Endodermal cell (in vitro differentiated cells): ENCODE measurements at regions not wholly inside any gene's neighbourhood (a gene's known extent, or its start where the extent isn't known, plus 50 kb on each side); places are given as distances from the start of the nearest gene placed in this dataset.
"Not testable (repeated sequence)": the region's sequence is repeated elsewhere in the genome, so short reads cannot be mapped to it uniquely, and the experiment has no call there.

Source experiments
- DNase-seq: peaks from one replicate; pipeline ENCODE4 v3.0.0-alpha.2; 2017
- H3K27ac ChIP-seq: 2 replicates; pipeline ENCODE4 v1.5.1; 2013; ENCODE audit warnings: mild to moderate bottlenecking, low read depth, low read length, moderate library complexity
- H3K27me3 ChIP-seq: 2 replicates; pipeline ENCODE4 v1.6.1; 2013; ENCODE audit warnings: mild to moderate bottlenecking, low read length, moderate library complexity; ENCODE audit not compliant: insufficient read depth, control insufficient read depth, poor library complexity, severe bottlenecking
- H3K36me3 ChIP-seq: 2 replicates; pipeline ENCODE4 v1.7.0; 2013; ENCODE audit warnings: mild to moderate bottlenecking, low read length, moderate library complexity; ENCODE audit not compliant: control insufficient read depth, insufficient read depth
- H3K4me1 ChIP-seq: one replicate; pipeline ENCODE4 v1.7.0; 2013; ENCODE audit warnings: low read length; ENCODE audit not compliant: control insufficient read depth, insufficient read depth
- H3K4me3 ChIP-seq: 2 replicates; pipeline ENCODE4 v1.5.1; 2013; ENCODE audit warnings: mild to moderate bottlenecking, low read length, moderate library complexity
- H3K9ac ChIP-seq: 2 replicates; pipeline ENCODE4 v1.6.1; 2013; ENCODE audit warnings: mild to moderate bottlenecking, low read length, moderate library complexity; ENCODE audit not compliant: poor library complexity, severe bottlenecking; ENCODE audit errors: extremely low read depth
- H3K9me3 ChIP-seq: 2 replicates; pipeline ENCODE4 v1.6.1; 2013; ENCODE audit warnings: mild to moderate bottlenecking, low read length, moderate library complexity; ENCODE audit not compliant: control insufficient read depth
- H3K27ac Mint-ChIP-seq: 2 replicates; pipeline ENCODE4 v1.8.0; 2020; ENCODE audit warnings: mixed read lengths
- H3K27me3 Mint-ChIP-seq: 2 replicates; pipeline ENCODE4 v1.8.0; 2021; ENCODE audit warnings: mild to moderate bottlenecking, mixed read lengths; ENCODE audit not compliant: insufficient read depth
- H3K36me3 Mint-ChIP-seq: 2 replicates; pipeline ENCODE4 v1.8.0; 2020; ENCODE audit warnings: low read depth, mixed read lengths
- H3K4me1 Mint-ChIP-seq: 2 replicates; pipeline ENCODE4 v1.8.0; 2020; ENCODE audit warnings: mixed read lengths
- H3K4me3 Mint-ChIP-seq: 2 replicates; pipeline ENCODE4 v1.8.0; 2020; ENCODE audit warnings: mild to moderate bottlenecking, moderate library complexity, mixed read lengths
- H3K9me3 Mint-ChIP-seq: 2 replicates; pipeline ENCODE4 v1.8.0; 2020; ENCODE audit warnings: mild to moderate bottlenecking, mixed read lengths
- WGBS, 2 experiments: methylation state at CpG; one replicate each; pipeline versions ENCODE4 v1.1.5 to v1.1.7; 2013; ENCODE audit warnings: missing lambda C conversion rate in 2 of 2, mixed read lengths in 1 of 2; ENCODE audit not compliant: insufficient coverage in 1 of 2, insufficient read length in 1 of 2; 5-methylcytosine and 5-hydroxymethylcytosine counted together

- not testable (repeated sequence) for H3K4me3 Mint-ChIP-seq, H3K4me1 ChIP-seq, H3K9me3 ChIP-seq, H3K27me3 Mint-ChIP-seq, H3K4me1 Mint-ChIP-seq, H3K9me3 Mint-ChIP-seq, H3K4me3 ChIP-seq, DNase-seq, H3K27ac Mint-ChIP-seq, H3K27ac ChIP-seq, H3K9ac ChIP-seq, H3K36me3 ChIP-seq, H3K27me3 ChIP-seq, H3K36me3 Mint-ChIP-seq
- 59% methylated on average over 3 of the region's 6 CpGs; no CpG with 5 or more reads in 1 of the 2 experiments for WGBS, 2 experiments
Measured at GRCh38 chr7:76852787-76853584, 179.2 kb downstream of the SPDYE17 start.

GRCh38 chr7:76852362-76852761 lies 179.8 kb downstream of the SPDYE17 start:
- H3K4me1 Mint-ChIP-seq, H3K27ac Mint-ChIP-seq, H3K36me3 ChIP-seq, H3K9me3 ChIP-seq, H3K36me3 Mint-ChIP-seq, H3K27me3 ChIP-seq, H3K27ac ChIP-seq, H3K4me3 Mint-ChIP-seq, H3K27me3 Mint-ChIP-seq, H3K4me3 ChIP-seq, H3K9ac ChIP-seq, H3K4me1 ChIP-seq, H3K9me3 Mint-ChIP-seq, DNase-seq: not testable (repeated sequence)
- no CpG with 5 or more reads among the region's 1 CpG for WGBS, 2 experiments

- not testable (repeated sequence) for H3K27me3 ChIP-seq, H3K36me3 Mint-ChIP-seq, H3K9me3 ChIP-seq, H3K9me3 Mint-ChIP-seq, H3K27ac Mint-ChIP-seq, H3K27me3 Mint-ChIP-seq, H3K4me3 Mint-ChIP-seq, H3K4me3 ChIP-seq, H3K27ac ChIP-seq, H3K9ac ChIP-seq, DNase-seq, H3K36me3 ChIP-seq, H3K4me1 ChIP-seq, H3K4me1 Mint-ChIP-seq
- 50% methylated on average over 2 of the region's 5 CpGs; no CpG with 5 or more reads in 1 of the 2 experiments for WGBS, 2 experiments
Measured at GRCh38 chr7:76851617-76852016, 180.5 kb downstream of the SPDYE17 start.

- DNase-seq, H3K4me1 Mint-ChIP-seq, H3K27me3 ChIP-seq, H3K9ac ChIP-seq, H3K4me3 ChIP-seq, H3K9me3 ChIP-seq, H3K4me3 Mint-ChIP-seq, H3K27me3 Mint-ChIP-seq, H3K27ac ChIP-seq, H3K27ac Mint-ChIP-seq, H3K9me3 Mint-ChIP-seq, H3K36me3 Mint-ChIP-seq, H3K36me3 ChIP-seq, H3K4me1 ChIP-seq: not testable (repeated sequence)
- WGBS, 2 experiments: 100% methylated on average over 2 of the region's 2 CpGs; no CpG with 5 or more reads in 1 of the 2 experiments
Measured at GRCh38 chr7:76849887-76850563, 182.1 kb downstream of the SPDYE17 start.

GRCh38 chr7:76839879-76840278 lies 192.3 kb downstream of the SPDYE17 start:
- not testable (repeated sequence) for H3K4me3 Mint-ChIP-seq, H3K4me1 ChIP-seq, H3K4me3 ChIP-seq, H3K9ac ChIP-seq, H3K27ac Mint-ChIP-seq, H3K27me3 Mint-ChIP-seq, H3K36me3 Mint-ChIP-seq, H3K27ac ChIP-seq, DNase-seq, H3K36me3 ChIP-seq, H3K4me1 Mint-ChIP-seq, H3K27me3 ChIP-seq
- H3K9me3 Mint-ChIP-seq: peaks cover 11% of the 10 kb centered on the region
- WGBS, 2 experiments: no CpG with 5 or more reads among the region's 3 CpGs
- H3K9me3 ChIP-seq: peaks cover 13% of the 10 kb centered on the region

GRCh38 chr7:76839214-76839613 lies 192.9 kb downstream of the SPDYE17 start:
- peaks cover 11% of the 10 kb centered on the region for H3K9me3 Mint-ChIP-seq
- not testable (repeated sequence) for H3K27ac ChIP-seq, H3K27me3 ChIP-seq, H3K4me3 Mint-ChIP-seq, H3K4me1 Mint-ChIP-seq, H3K9ac ChIP-seq, H3K27me3 Mint-ChIP-seq, H3K4me3 ChIP-seq, H3K36me3 Mint-ChIP-seq, DNase-seq, H3K36me3 ChIP-seq, H3K27ac Mint-ChIP-seq, H3K4me1 ChIP-seq
- H3K9me3 ChIP-seq: peaks cover 13% of the 10 kb centered on the region
- WGBS, 2 experiments: no CpG with 5 or more reads among the region's 1 CpG

GRCh38 chr7:76838357-76838756 lies 193.8 kb downstream of the SPDYE17 start:
- not testable (repeated sequence) for H3K27me3 ChIP-seq, H3K4me3 ChIP-seq, H3K4me1 Mint-ChIP-seq, H3K27ac ChIP-seq, H3K9ac ChIP-seq, DNase-seq, H3K4me1 ChIP-seq, H3K4me3 Mint-ChIP-seq, H3K36me3 Mint-ChIP-seq, H3K36me3 ChIP-seq, H3K27ac Mint-ChIP-seq, H3K27me3 Mint-ChIP-seq
- peaks cover 11% of the 10 kb centered on the region for H3K9me3 Mint-ChIP-seq
- peaks cover 13% of the 10 kb centered on the region for H3K9me3 ChIP-seq
- 100% methylated on average over 1 of the region's 1 CpG; no CpG with 5 or more reads in 1 of the 2 experiments for whole genome bisulfite sequencing, 2 experiments
